Spleen (tissue), 3 donors: ENCODE measurements at regions not wholly inside any gene's neighbourhood (a gene's known extent, or its start where the extent isn't known, plus 50 kb on each side); places are given as distances from the start of the nearest gene placed in this dataset.

Experiments used
- POLR2A ChIP-seq, 3 donors: fragments of 450-650 bp; IDR thresholded peaks; one replicate each; pipeline ENCODE4 v1.5.1; 2017; ENCODE audit warnings: antibody characterized with exemption in 3 of 3, mild to moderate bottlenecking in 1 of 3
- POLR2AphosphoS5 ChIP-seq, 3 donors: sonication (generic); formaldehyde crosslinking; IDR thresholded peaks; one replicate each; pipeline ENCODE4 v1.5.1; 2017; ENCODE audit warnings: antibody characterized with exemption in 3 of 3

GRCh38 chr2:106990297-106990696, 104.3 kb upstream of the ST6GAL2 start:
- TF ChIP-seq POLR2A (IDR thresholded peaks at IDR 0.05) (no peak), POLR2AphosphoS5 (IDR thresholded peaks at IDR 0.05) (no peak)
